IMR-90 (cell line): ENCODE measurements at regions not wholly inside any gene's neighbourhood (a gene's known extent, or its start where the extent isn't known, plus 50 kb on each side); places are given as distances from the start of the nearest gene placed in this dataset.

Source experiments
- ATAC-seq: fragments of 200-7000 bp; cut with Tn5 transposase; 2 replicates; pipeline ENCODE4 v1.9.1; 2020; ENCODE audit warnings: low read depth, mild to moderate bottlenecking, moderate library complexity
- BruUV-seq: library from RNA; stranded (reverse); fragments of 400-500 nt; replicated peaks from 2 replicates; lab custom pipeline; 2021; lab: Mats Ljungman, UMichigan
- CTCF ChIA-PET: fragments of 300-600 bp; formaldehyde crosslinking; extraction: SDS; loops from one replicate; lab custom pipeline; 2021; ENCODE audit warnings: antibody characterized with exemption; lab: Yijun Ruan, JAX
- POLR2A ChIA-PET: fragments of 300-600 bp; sonication (Branson Sonifier 250); formaldehyde crosslinking; loops from one replicate; lab custom pipeline; 2022; ENCODE audit warnings: antibody characterized with exemption; ENCODE audit not compliant: unreplicated experiment; lab: Charles Lee
- DNase-seq: peaks from one replicate; pipeline ENCODE4 v3.0.0; 2013
- H2AFZ ChIP-seq: replicated peaks from 2 replicates; pipeline ENCODE3; 2013; ENCODE audit warnings: low read length, mild to moderate bottlenecking; ENCODE audit not compliant: poor library complexity
- H2AK5ac ChIP-seq: 2 replicates; pipeline ENCODE4 v1.6.1; 2013; ENCODE audit warnings: low read depth, low read length, inconsistent platforms
- H2AK9ac ChIP-seq: replicated peaks from 2 replicates; pipeline ENCODE3; 2013; ENCODE audit warnings: mild to moderate bottlenecking, low read depth, low read length, moderate library complexity; ENCODE audit not compliant: poor library complexity
- H2BK120ac ChIP-seq: 2 replicates; pipeline ENCODE4 v1.6.1; 2013; ENCODE audit warnings: low read depth, low read length, inconsistent platforms
- H2BK15ac ChIP-seq: 3 replicates; pipeline ENCODE4 v1.6.1; 2013; ENCODE audit warnings: low read depth, low read length, inconsistent platforms
- H2BK20ac ChIP-seq: 2 replicates; pipeline ENCODE4 v1.6.1; 2013; ENCODE audit warnings: low read depth, mild to moderate bottlenecking, inconsistent platforms, low read length, moderate library complexity
- H2BK5ac ChIP-seq: 2 replicates; pipeline ENCODE4 v1.6.1; 2013; ENCODE audit warnings: mild to moderate bottlenecking, low read depth, low read length, inconsistent platforms; ENCODE audit not compliant: poor library complexity, severe bottlenecking
- H3K14ac ChIP-seq: replicated peaks from 2 replicates; pipeline ENCODE4 v1.6.1; 2013; ENCODE audit warnings: low read depth, low read length, inconsistent platforms
- H3K18ac ChIP-seq: 2 replicates; pipeline ENCODE4 v1.6.1; 2013; ENCODE audit warnings: low read depth, low read length, control low read depth
- H3K23ac ChIP-seq: 2 replicates; pipeline ENCODE4 v1.6.1; 2013; ENCODE audit warnings: low read depth, low read length, inconsistent platforms
- H3K27ac ChIP-seq: 2 replicates; pipeline ENCODE4 v1.5.1; 2013; ENCODE audit warnings: mild to moderate bottlenecking, control low read depth, low read length; ENCODE audit not compliant: insufficient read depth
- H3K27me3 ChIP-seq: 2 replicates; pipeline ENCODE4 v1.6.1; 2013; ENCODE audit warnings: low read length; ENCODE audit not compliant: control insufficient read depth, insufficient read depth
- H3K36me3 ChIP-seq: 2 replicates; pipeline ENCODE4 v1.6.1; 2013; ENCODE audit warnings: low read length, mixed read lengths; ENCODE audit not compliant: control insufficient read depth, insufficient read depth
- H3K4ac ChIP-seq: 2 replicates; pipeline ENCODE4 v1.6.1; 2013; ENCODE audit warnings: low read depth, low read length, inconsistent platforms
- H3K4me1 ChIP-seq: 2 replicates; pipeline ENCODE4 v1.6.1; 2013; ENCODE audit warnings: low read length, mixed read lengths; ENCODE audit not compliant: control insufficient read depth, insufficient read depth
- H3K4me2 ChIP-seq: 2 replicates; pipeline ENCODE4 v1.6.1; 2013; ENCODE audit warnings: low read depth, mild to moderate bottlenecking, control low read depth, low read length, moderate library complexity
- H3K4me3 ChIP-seq: 2 replicates; pipeline ENCODE4 v1.5.1; 2013; ENCODE audit warnings: low read depth, mild to moderate bottlenecking, control low read depth, low read length, moderate library complexity; ENCODE audit not compliant: insufficient read depth
- H3K56ac ChIP-seq: 2 replicates; pipeline ENCODE4 v1.6.1; 2013; ENCODE audit warnings: low read length, inconsistent platforms; ENCODE audit not compliant: insufficient read depth; ENCODE audit errors: extremely low read depth
- H3K79me1 ChIP-seq, 2 experiments: 2 replicates each; pipeline ENCODE4 v1.6.1; 2013; ENCODE audit warnings: low read length in 2 of 2, inconsistent platforms in 1 of 2, low read depth in 1 of 2
- H3K9ac ChIP-seq: 2 replicates; pipeline ENCODE4 v1.6.1; 2013; ENCODE audit warnings: low read depth, low read length, control low read depth
- H3K9me1 ChIP-seq: 2 replicates; pipeline ENCODE4 v1.6.1; 2013; ENCODE audit warnings: low read length, inconsistent platforms; ENCODE audit not compliant: insufficient read depth
- H3K9me3 ChIP-seq: 2 replicates; pipeline ENCODE4 v1.6.1; 2013; ENCODE audit warnings: low read length; ENCODE audit not compliant: control insufficient read depth, insufficient read depth
- H4K20me1 ChIP-seq: 2 replicates; pipeline ENCODE4 v1.6.1; 2013; ENCODE audit warnings: low read length, inconsistent platforms; ENCODE audit not compliant: insufficient read depth
- H4K5ac ChIP-seq: 2 replicates; pipeline ENCODE4 v1.6.1; 2013; ENCODE audit warnings: mild to moderate bottlenecking, low read depth, low read length, control low read depth
- H4K8ac ChIP-seq, 2 experiments: 2 replicates each; pipeline ENCODE4 v1.6.1; 2013; ENCODE audit warnings: low read depth in 2 of 2, low read length in 2 of 2, control low read depth in 1 of 2, inconsistent platforms in 1 of 2
- H4K91ac ChIP-seq: 2 replicates; pipeline ENCODE4 v1.6.1; 2013; ENCODE audit warnings: low read depth, low read length, inconsistent platforms; ENCODE audit not compliant: insufficient read depth
- BHLHE40 ChIP-seq: fragments of 150-350 bp; IDR thresholded peaks from 2 replicates; pipeline ENCODE4 v1.6.1; 2016; ENCODE audit warnings: mild to moderate bottlenecking, low read depth, low read length
- CEBPB ChIP-seq: IDR thresholded peaks from 2 replicates; pipeline ENCODE4 v1.6.1; 2012; ENCODE audit warnings: low read depth, low read length, improper control_type of control experiment
- CHD1 ChIP-seq: IDR thresholded peaks from 2 replicates; pipeline ENCODE4 v1.6.1; 2012; ENCODE audit warnings: low read depth, low read length, improper control_type of control experiment
- FOS ChIP-seq: fragments of 150-350 bp; IDR thresholded peaks from 2 replicates; pipeline ENCODE4 v1.6.1; 2016; ENCODE audit warnings: low read depth, low read length
- MAFK ChIP-seq: IDR thresholded peaks from 2 replicates; pipeline ENCODE4 v1.6.1; 2012; ENCODE audit warnings: low read depth, low read length, improper control_type of control experiment
- MAZ ChIP-seq: IDR thresholded peaks from 2 replicates; pipeline ENCODE4 v1.6.1; 2012; ENCODE audit warnings: low read depth, mild to moderate bottlenecking, low read length, improper control_type of control experiment, moderate library complexity, borderline replicate concordance
- MXI1 ChIP-seq: IDR thresholded peaks from 2 replicates; pipeline ENCODE4 v1.6.1; 2012; ENCODE audit warnings: low read depth, mild to moderate bottlenecking, low read length, moderate library complexity, borderline replicate concordance
- NFE2L2 ChIP-seq: fragments of 150-350 bp; IDR thresholded peaks from 2 replicates; pipeline ENCODE4 v1.6.1; 2016; ENCODE audit warnings: low read depth, mild to moderate bottlenecking, low read length
- POLR2A ChIP-seq: IDR thresholded peaks from 2 replicates; pipeline ENCODE4 v1.6.1; 2012; ENCODE audit warnings: mild to moderate bottlenecking, low read depth, low read length
- RAD21 ChIP-seq: IDR thresholded peaks from 2 replicates; pipeline ENCODE4 v1.6.1; 2012; ENCODE audit warnings: low read length, improper control_type of control experiment
- RCOR1 ChIP-seq: IDR thresholded peaks from 2 replicates; pipeline ENCODE4 v1.6.1; 2012; ENCODE audit warnings: mild to moderate bottlenecking, low read length, improper control_type of control experiment; ENCODE audit not compliant: insufficient replicate concordance
- RFX5 ChIP-seq: IDR thresholded peaks from 2 replicates; pipeline ENCODE4 v1.8.0; 2012; ENCODE audit warnings: low read depth, mild to moderate bottlenecking, low read length, moderate library complexity
- WGBS, 2 experiments: methylation state at CpG; one replicate each; pipeline versions ENCODE4 v1.1.5 to v1.1.7; 2013; ENCODE audit warnings: missing lambda C conversion rate in 2 of 2; ENCODE audit not compliant: insufficient read length in 1 of 2; ENCODE audit errors: extremely low coverage in 2 of 2; 5-methylcytosine and 5-hydroxymethylcytosine counted together
- dilution Hi-C: fragments of 300-500 bp; cut with HindIII; formaldehyde crosslinking; loops from one replicate; pipeline ENCODE4 v1.14.3; 2018; ENCODE audit warnings: low sequenced_read_pairs; ENCODE audit not compliant: unreplicated experiment
- in situ Hi-C: fragments of 300-500 bp; cut with MboI; formaldehyde crosslinking; loops from 3 replicates; pipeline ENCODE4 v1.14.3; 2019; ENCODE audit warnings: low sequenced_read_pairs, inconsistent platforms, mixed read lengths
- intact Hi-C: fragments of 100-400 bp; cut with micrococcal nuclease; formaldehyde crosslinking; loops from 2 replicates; pipeline ENCODE4 v1.10.0; 2022
- TF ChIP-seq, protein P1 (sequence below): conservative IDR thresholded peaks from 2 replicates; pipeline ENCODE4 v1.5.1; 2012; ENCODE audit warnings: mild to moderate bottlenecking, low read depth, low read length, improper control_type of control experiment
- TF ChIP-seq, protein P2 (sequence below): fragments of 150-350 bp; IDR thresholded peaks from 2 replicates; pipeline ENCODE4 v1.6.1; 2017; ENCODE audit warnings: mild to moderate bottlenecking, antibody characterized with exemption, low read length, low read depth
- TF ChIP-seq, protein P3 (sequence below): fragments of 150-350 bp; IDR thresholded peaks from 2 replicates; pipeline ENCODE4 v1.6.1; 2016; ENCODE audit warnings: low read depth, mild to moderate bottlenecking, low read length, moderate library complexity, borderline replicate concordance

DNA sequence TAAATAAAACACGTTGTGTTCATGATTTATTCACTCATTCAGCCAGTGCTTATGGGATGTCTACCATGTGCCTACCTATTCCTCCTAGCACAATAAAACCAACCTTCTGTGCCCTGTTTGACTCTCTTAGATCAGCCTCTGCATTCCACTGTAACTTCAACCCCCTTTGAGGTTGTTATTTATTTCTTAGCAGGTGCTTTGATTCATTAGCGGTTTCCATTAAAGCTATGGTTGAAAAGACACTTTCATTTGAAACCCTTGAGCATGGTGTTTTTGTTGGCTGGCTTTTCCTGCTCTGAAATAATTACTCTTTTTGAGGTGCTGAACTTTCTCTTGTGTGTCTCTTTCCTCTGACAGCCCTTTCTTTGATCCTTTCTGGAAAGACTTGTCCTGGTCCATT is 570.6 kb upstream of the LARGE1 start:
- H3K56ac ChIP-seq: no peak overlapping the region
- H4K8ac ChIP-seq: no peak overlapping the region
- H3K9ac ChIP-seq: no peak overlapping the region
- TF ChIP-seq, protein P1, sequence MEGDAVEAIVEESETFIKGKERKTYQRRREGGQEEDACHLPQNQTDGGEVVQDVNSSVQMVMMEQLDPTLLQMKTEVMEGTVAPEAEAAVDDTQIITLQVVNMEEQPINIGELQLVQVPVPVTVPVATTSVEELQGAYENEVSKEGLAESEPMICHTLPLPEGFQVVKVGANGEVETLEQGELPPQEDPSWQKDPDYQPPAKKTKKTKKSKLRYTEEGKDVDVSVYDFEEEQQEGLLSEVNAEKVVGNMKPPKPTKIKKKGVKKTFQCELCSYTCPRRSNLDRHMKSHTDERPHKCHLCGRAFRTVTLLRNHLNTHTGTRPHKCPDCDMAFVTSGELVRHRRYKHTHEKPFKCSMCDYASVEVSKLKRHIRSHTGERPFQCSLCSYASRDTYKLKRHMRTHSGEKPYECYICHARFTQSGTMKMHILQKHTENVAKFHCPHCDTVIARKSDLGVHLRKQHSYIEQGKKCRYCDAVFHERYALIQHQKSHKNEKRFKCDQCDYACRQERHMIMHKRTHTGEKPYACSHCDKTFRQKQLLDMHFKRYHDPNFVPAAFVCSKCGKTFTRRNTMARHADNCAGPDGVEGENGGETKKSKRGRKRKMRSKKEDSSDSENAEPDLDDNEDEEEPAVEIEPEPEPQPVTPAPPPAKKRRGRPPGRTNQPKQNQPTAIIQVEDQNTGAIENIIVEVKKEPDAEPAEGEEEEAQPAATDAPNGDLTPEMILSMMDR: no peak
- TF ChIP-seq MAZ (no peak), CHD1 (no peak), RFX5 (no peak), FOS (no peak), RCOR1 (no peak), CEBPB (no peak), MXI1 (no peak), MAFK (no peak), BHLHE40 (no peak), RAD21 (no peak), POLR2A (no peak), NFE2L2 (no peak)
- TF ChIP-seq, protein P2, sequence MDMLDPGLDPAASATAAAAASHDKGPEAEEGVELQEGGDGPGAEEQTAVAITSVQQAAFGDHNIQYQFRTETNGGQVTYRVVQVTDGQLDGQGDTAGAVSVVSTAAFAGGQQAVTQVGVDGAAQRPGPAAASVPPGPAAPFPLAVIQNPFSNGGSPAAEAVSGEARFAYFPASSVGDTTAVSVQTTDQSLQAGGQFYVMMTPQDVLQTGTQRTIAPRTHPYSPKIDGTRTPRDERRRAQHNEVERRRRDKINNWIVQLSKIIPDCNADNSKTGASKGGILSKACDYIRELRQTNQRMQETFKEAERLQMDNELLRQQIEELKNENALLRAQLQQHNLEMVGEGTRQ: no peak
- TF ChIP-seq, protein P3, sequence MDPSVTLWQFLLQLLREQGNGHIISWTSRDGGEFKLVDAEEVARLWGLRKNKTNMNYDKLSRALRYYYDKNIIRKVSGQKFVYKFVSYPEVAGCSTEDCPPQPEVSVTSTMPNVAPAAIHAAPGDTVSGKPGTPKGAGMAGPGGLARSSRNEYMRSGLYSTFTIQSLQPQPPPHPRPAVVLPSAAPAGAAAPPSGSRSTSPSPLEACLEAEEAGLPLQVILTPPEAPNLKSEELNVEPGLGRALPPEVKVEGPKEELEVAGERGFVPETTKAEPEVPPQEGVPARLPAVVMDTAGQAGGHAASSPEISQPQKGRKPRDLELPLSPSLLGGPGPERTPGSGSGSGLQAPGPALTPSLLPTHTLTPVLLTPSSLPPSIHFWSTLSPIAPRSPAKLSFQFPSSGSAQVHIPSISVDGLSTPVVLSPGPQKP: no peak
- no peaks in the 10 kb centered on the region for H3K36me3 ChIP-seq
- CTCF ChIA-PET: no interaction called here
- H3K14ac ChIP-seq: no peak overlapping the region
- no peak overlapping the region for H2AK5ac ChIP-seq
- H2BK15ac ChIP-seq: no peak overlapping the region
- H3K23ac ChIP-seq: no peak overlapping the region
- H3K18ac ChIP-seq: no peak overlapping the region
- no peak overlapping the region for H2AFZ ChIP-seq
- WGBS, 2 experiments: no CpG with 5 or more reads among the region's 2 CpGs
- no peaks in the 10 kb centered on the region for H3K79me1 ChIP-seq
- DNase-seq: no peak
- H3K27ac ChIP-seq: no peak overlapping the region
- H3K4me2 ChIP-seq: no peak overlapping the region
- no peak overlapping the region for H4K5ac ChIP-seq
- no peak overlapping the region for H2AK9ac ChIP-seq
- intact Hi-C loops: no loop called here
- dilution Hi-C loops: no loop called here
- no peaks in the 10 kb centered on the region for H3K9me1 ChIP-seq
- no peak overlapping the region for H3K4ac ChIP-seq
- H3K9me3 ChIP-seq: peaks cover 17% of the 10 kb centered on the region
- BruUV-seq: no TSS peak
- H3K4me3 ChIP-seq: no peak overlapping the region
- no peak overlapping the region for H2BK120ac ChIP-seq
- in situ Hi-C loops: no loop called here
- no peak overlapping the region for H2BK5ac ChIP-seq
- H3K27me3 ChIP-seq: no peaks in the 10 kb centered on the region
- no peak overlapping the region for H2BK20ac ChIP-seq
- no peaks in the 10 kb centered on the region for H4K20me1 ChIP-seq
- no peak overlapping the region for H4K91ac ChIP-seq
- no peak for ATAC-seq
- POLR2A ChIA-PET: no interaction called here
- no peaks in the 10 kb centered on the region for H3K4me1 ChIP-seq
